ENCODE measurements at regions not wholly inside any gene's neighbourhood (a gene's known extent, or its start where the extent isn't known, plus 50 kb on each side); places are given as distances from the start of the nearest gene placed in this dataset.

DNA sequence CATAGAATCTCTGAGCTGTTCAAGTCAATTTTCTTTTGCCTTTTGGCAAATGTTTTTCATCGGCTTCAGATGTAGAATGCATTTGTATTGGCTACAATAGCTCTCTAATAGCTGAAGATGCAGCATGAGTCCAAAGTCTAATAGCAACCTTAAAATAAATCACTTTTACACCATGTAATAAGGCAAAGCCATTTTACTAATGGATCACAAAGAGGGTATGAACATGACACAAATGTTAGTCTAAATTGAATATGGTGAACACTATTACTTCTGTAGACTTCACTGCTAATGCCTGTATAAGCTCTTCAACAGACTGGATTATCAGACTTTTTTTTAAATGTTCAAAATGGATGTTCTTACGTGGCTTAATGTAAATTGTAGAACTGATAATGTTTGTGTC is 645.3 kb downstream of the TLL1 start:
- TF ChIP-seq, protein P1, sequence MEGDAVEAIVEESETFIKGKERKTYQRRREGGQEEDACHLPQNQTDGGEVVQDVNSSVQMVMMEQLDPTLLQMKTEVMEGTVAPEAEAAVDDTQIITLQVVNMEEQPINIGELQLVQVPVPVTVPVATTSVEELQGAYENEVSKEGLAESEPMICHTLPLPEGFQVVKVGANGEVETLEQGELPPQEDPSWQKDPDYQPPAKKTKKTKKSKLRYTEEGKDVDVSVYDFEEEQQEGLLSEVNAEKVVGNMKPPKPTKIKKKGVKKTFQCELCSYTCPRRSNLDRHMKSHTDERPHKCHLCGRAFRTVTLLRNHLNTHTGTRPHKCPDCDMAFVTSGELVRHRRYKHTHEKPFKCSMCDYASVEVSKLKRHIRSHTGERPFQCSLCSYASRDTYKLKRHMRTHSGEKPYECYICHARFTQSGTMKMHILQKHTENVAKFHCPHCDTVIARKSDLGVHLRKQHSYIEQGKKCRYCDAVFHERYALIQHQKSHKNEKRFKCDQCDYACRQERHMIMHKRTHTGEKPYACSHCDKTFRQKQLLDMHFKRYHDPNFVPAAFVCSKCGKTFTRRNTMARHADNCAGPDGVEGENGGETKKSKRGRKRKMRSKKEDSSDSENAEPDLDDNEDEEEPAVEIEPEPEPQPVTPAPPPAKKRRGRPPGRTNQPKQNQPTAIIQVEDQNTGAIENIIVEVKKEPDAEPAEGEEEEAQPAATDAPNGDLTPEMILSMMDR (IDR thresholded peaks at IDR 0.05; ENCODE audit: insufficient read depth, low read depth, low read length, missing control alignments), result no peak
- no peak overlapping the region for H3K4me3 ChIP-seq (ENCODE audit: low read depth, low read length)
- no peak for DNase-seq (ENCODE audit: low read depth)

DNA sequence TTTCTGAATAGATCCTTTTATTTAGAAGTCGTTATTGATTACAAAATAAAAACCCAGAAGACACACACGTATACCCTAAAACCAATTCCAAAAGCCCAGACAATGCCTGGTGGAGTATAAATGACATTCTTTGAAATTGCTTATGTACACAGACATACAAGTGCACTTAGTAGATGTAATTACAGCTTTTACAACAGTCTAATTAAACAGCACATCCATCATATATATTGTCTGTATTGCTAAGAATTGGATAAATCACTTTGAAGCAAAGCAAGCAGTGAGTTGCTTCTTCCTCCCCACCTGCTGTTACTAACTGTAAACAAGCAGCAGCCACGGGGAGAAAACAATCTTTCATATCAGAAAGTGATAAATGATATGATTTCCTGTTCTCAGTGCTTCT is 645.7 kb downstream of the TLL1 start:
- H3K4me3 ChIP-seq (ENCODE audit: low read depth, low read length), result no peak overlapping the region
- no peak for DNase-seq (ENCODE audit: low read depth)
- TF ChIP-seq, protein P1 (IDR thresholded peaks at IDR 0.05; ENCODE audit: insufficient read depth, low read depth, low read length, missing control alignments), result no peak

DNA sequence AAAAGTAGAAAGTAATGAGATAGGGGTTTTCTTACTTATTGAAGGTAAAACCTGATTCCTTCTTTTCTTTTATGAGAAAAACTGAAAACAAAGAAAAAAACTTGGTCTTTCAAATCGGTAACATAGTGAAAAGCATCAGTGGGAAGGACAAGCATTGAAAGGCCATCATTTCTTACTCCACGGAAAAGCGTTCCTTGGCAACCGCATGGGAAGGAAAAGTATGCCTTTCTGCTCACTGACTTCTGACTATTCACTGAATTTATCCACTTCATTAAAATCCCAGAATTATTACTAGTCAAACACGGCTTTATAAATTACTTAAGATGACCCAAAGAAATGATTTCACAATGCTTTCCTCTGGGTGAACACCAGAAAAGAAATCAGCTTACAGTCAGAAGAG is 646.7 kb downstream of the TLL1 start:
- H3K4me3 ChIP-seq (ENCODE audit: low read depth, low read length), result no peak overlapping the region
- TF ChIP-seq, protein P1 (IDR thresholded peaks at IDR 0.05; ENCODE audit: insufficient read depth, low read depth, low read length, missing control alignments), result no peak
- DNase-seq (ENCODE audit: low read depth), result no peak

DNA sequence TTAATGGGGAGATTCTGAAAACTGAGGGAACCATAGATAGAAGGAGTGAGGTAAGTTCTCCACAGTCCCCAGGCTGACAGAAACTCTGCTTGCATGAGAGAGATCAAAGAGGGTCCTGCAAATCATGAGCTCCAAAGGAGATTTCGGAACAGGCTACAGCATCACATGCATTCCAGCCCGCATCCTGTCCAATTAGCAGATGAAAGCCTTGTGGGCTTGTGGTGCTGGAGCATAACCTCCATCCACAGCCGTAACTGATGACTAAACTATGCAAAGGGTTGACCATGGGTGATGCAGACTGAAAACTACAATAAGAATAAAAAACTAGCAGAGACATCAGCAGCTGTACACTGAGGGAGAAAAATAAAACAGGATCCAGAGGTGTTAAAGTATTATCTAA is 654.5 kb downstream of the TLL1 start:
- DNase-seq (ENCODE audit: low read depth), result peak; percentile 54

DNA sequence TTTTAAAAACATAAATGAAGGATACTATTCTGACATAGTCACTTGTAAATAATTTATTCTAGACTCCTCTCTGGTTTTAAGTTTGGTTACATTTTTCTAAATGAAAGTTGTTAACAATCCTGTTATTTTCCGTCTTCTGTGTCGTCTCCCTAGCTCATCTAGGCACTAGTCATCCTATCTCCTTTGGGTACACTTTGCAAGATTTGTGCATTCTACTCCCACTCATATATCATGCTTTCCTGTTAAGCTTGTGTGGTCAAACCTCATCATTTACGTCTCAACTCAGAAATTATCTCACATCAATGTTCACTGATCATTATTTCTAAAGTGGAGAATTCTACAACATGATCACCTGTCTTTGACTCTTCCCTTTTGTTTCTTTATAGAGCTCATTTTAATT is 658.7 kb downstream of the TLL1 start:
- DNase-seq (ENCODE audit: low read depth), result no peak
- TF ChIP-seq, protein P1 (IDR thresholded peaks at IDR 0.05; ENCODE audit: insufficient read depth, low read depth, low read length, missing control alignments), result no peak
- no peak overlapping the region for H3K4me3 ChIP-seq (ENCODE audit: low read depth, low read length)

More for the DNA sequence above, 654.5 kb downstream of the TLL1 start:
- TF ChIP-seq, protein P1 (IDR thresholded peaks at IDR 0.05; ENCODE audit: insufficient read depth, low read depth, low read length, missing control alignments), result no peak
- H3K4me3 ChIP-seq (ENCODE audit: low read depth, low read length), result no peak overlapping the region

GRCh38 chr4:166535865-166536264 is 662.8 kb downstream of the TLL1 start:
- no peak overlapping the region for H3K4me3 ChIP-seq (ENCODE audit: low read depth, low read length)
- TF ChIP-seq, protein P1 (IDR thresholded peaks at IDR 0.05; ENCODE audit: insufficient read depth, low read depth, low read length, missing control alignments), result no peak
- DNase-seq (ENCODE audit: low read depth), result no peak

DNA sequence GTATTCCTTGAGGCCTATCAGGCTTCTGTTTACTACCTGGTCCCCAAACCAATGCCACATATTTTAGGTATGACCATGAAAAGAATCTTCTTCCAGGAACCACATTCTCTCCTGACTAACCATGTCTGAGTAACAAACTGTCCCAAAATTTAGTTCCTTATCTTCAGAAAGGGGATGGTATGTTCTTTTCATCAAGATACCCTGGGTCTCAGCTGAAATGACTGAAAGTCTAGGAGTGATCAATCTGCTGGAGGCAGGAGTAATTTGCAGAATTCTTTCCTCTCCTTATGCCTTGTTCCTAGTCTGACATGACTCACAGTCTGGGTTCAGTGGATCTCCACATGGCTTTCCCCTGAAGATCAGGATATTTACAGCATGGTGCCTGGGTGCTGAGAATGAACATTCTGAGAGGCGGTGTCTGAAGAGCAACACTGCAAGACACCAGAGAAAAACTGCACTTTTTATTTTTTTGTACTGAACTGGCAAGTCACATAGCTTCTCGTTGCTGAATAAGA is 665.5 kb downstream of the TLL1 start:
- DNase-seq (ENCODE audit: low read depth), result no peak
- TF ChIP-seq, protein P1 (IDR thresholded peaks at IDR 0.05; ENCODE audit: insufficient read depth, low read depth, low read length, missing control alignments), result no peak

More for the DNA sequence above, 665.5 kb downstream of the TLL1 start:
- H3K4me3 ChIP-seq (ENCODE audit: low read depth, low read length), result no peak overlapping the region
